ENCODE measurements at regions not wholly inside any gene's neighbourhood (a gene's known extent, or its start where the extent isn't known, plus 50 kb on each side); places are given as distances from the start of the nearest gene placed in this dataset.

- TF ChIP-seq SUZ12 (IDR thresholded peaks at IDR 0.05; ENCODE audit: extremely low read depth, insufficient read depth, insufficient read length) (no peak), ZNF274 (IDR thresholded peaks at IDR 0.05; ENCODE audit: low read depth, low read length) (no peak), YY1 (IDR thresholded peaks at IDR 0.05; ENCODE audit: insufficient read depth, insufficient read length) (no peak)
These were observed 182.3 kb upstream of the MAST4 start for GRCh38 chr5:66413931-66414330.
